ENCODE measurements at regions not wholly inside any gene's neighbourhood (a gene's known extent, or its start where the extent isn't known, plus 50 kb on each side); places are given as distances from the start of the nearest gene placed in this dataset.
"Not testable (repeated sequence)": the region's sequence is repeated elsewhere in the genome, so short reads cannot be mapped to it uniquely, and the experiment has no call there.

DNA sequence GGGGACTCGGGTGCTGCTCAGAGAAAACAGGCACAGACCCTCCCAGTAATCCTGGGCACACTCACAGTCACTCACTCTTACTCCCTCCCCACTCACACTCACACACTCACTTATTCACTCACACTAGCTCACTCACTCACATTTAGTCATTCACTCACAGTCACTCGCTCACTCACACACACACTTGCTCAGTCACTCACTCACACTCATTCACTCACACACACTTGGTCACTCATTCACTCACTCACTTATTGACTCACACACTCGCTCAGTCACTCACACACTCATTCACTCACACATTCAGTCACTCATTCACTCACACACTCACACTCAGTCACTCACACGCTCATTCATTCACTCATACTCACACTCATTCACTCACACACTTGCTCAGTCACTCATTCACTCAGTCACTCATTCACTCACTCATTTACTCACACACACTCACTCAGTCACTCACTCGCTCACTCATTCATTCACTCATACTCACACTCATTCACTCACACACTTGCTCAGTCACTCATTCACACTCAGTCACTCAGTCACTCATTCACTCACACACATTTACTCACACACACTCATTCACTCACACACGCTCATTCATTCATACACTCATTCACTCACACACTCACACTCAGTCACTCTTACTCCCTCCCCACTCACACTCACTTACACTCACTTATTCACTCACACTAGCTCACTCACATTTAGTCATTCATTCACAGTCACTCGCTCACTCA lies 164.2 kb upstream of the C1orf174 start:
- no peak for DNase-seq (ENCODE audit: low read depth, low spot score)

DNA sequence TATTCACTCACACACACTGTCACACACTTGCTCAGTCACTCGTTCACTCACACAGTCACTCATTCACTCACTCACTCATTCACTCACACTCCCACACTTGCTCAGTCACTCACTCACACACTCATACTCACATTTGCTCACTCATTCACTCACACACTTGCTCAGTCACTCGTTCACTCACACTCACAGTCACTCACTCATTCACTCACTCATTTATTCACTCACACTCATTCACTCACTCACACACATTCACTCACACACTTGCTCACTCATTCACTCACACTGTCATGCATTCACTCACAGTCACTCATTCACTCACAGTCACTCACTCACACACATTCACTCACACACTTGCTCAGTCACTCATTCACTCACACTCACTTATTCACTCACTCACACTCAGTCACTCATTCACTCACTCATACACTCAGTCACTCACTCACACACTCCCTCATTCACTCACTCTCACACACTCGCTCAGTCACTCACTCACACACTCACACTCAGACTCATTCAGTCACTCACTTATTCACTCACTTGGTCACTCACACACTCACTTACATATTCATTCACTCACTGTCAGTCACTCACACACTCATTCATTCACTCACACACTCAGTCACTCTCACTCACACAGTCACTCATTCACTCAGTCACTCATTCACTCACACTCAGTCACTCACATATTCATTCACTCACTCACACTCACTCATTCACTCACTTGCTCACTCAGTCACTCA lies 167.0 kb upstream of the C1orf174 start:
- DNase-seq (ENCODE audit: low read depth, low spot score) = no peak

DNA sequence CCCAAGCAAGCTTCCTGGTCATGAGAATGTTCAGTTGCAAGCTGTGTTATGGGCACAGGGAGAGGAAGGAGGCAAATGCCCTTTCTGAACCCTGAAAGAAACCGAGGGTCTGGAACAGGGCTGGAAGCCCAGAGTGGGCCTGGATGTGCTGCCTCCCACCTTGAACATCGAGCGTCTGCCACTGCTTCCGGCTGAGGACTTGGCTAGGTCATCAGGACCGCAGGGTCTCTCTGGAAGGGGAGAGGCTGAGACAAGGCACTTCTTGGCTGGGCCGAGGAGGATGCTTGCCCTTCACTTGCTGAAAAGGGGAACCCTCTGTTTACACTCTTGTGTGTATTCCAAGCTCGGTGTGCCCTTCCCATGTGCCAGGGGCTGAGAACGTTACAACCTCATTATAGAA lies 168.0 kb upstream of the C1orf174 start:
- no peak for DNase-seq (ENCODE audit: low read depth, low spot score)

DNA sequence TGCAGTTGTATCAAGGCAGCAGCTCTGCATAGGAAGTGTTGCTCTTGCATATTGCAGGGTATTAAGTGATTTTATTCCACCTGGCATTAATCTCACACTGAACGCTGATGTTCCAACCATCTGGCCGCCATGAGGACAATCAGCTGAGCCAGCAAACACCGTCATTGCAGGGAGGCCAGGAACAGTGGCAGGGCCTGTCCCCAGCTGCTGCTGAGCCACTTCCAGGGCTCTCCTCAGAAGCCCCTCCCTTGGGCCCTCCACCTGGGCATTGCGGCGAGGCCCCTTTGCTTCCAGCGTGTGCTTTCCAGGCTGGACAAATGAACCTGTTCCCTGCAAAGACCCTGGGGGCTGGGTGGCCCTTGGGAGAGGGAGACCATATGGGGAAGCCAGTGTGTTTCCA lies 171.6 kb upstream of the C1orf174 start:
- no peak for DNase-seq (ENCODE audit: low read depth, low spot score)

DNA sequence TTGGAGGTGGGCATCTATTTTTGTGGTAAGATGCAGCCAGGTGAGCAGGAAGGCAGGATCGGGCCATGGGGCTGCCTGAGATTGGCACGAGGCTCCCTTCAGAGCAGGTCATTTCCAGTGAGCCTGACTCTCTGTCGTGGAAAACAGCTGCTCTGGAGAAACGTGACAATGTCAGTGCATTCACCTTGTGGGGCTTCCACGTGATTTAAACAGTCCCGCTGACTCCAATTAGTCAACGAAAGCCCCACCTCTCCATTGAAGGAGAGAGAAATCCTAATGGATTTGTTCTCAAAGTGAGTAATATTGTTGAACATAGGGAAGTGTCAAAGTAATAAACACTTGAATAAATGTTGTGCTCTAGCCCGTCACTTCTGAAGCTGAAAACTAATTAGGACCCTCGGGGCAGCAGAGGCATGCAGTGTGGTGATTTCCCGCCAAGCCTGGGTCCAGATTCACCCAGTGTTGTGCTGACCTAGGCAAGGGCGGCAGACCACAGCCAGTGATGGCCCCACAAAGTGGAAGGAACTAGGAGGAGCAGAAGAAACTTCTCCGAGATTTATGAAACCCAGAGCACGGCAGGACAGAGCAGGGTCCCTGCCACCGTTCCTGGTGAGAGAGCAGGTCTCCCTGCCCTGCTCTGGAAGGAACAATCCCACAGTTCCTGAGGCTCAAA lies 172.5 kb upstream of the C1orf174 start:
- no peak for DNase-seq (ENCODE audit: low read depth, low spot score)

DNA sequence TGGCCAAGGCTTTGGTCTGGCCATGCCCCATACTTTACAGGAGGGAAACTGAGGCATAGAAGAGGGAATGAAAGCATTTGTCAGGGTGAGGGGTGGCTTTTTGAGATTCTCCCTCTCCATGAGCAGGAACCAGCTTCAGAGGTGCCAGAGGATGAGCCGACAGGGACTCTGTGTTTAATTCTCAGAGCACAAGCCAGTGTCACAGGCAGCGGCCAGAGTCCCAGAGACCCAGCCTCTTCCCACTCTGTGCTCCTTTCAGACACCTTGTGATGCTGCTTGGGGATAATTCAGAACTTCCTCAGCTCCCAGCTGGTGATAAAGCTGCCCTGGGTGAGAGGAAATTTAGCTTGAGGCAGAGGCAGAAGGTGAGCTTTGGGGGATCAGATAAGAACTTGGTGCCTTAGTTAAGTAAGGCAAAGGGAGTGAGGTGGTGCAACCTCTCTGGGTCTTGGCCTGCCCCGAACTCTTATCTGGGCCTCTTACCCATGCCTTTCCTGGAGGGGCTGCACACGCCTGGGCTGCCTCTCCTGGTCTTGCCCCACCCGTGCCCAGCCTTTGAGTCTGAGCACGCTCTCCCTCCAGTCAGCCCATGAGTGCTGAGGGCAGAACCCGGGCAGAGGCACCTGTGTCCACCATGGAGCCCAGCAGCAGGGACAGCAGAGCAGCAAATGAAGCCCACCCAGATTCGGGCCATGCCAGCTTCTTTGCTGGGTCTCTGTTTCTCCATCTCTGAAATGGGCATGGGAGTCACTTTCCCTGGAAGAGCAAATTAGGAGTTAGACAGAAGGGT lies 175.6 kb upstream of the C1orf174 start:
- no peak for DNase-seq (ENCODE audit: low read depth, low spot score)

DNA sequence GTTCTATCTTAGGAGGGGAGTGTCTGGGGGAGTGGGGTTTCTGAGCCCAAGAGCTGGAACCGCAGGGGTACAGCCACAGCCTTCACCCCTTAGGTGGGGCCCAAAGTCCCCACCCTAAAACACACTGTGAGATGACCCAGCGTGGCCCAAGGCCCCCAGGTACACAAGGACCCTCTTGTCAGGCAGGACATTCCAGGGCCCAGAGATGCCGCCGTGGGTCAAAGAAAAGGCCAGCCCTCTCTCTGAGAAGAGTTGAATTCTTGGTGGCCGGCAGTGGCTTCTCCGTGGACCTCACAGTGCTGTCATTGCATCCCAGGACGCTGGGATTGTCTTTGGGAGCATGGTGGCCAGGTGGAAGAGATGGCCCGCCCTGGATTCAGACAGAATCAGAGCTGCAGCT lies 176.3 kb upstream of the C1orf174 start:
- no peak for DNase-seq (ENCODE audit: low read depth, low spot score)

DNA sequence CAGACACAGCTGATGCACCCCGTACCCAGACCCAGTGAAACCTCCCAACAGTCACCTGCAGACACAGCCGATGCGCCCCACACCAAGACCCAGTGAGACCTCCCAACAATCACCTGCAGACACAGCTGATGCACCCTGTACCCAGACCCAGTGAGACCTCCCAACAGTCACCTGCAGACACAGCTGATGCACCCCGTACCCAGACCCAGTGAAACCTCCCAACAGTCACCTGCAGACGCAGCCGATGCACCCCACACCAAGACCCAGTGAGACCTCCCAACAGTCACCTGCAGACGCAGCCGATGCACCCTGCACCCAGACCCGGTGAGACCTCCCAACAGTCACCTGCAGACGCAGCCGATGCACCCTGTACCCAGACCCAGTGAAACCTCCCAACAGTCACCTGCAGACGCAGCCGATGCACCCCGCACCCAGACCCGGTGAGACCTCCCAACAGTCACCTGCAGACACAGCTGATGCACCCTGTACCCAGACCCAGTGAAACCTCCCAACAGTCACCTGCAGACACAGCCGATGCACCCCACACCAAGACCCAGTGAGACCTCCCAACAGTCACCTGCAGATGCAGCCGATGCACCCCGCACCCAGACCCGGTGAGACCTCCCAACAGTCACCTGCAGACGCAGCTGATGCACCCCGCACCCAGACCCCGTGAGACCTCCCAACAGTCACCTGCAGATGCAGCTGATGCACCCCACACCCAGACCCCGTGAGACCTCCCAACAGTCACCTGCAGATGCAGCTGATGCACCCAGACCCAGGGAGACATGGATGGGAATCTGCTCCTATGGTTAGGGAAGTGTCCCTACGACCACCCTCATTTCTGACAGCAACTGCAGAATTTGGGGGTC lies 178.3 kb upstream of the C1orf174 start:
- not testable (repeated sequence) for DNase-seq (ENCODE audit: low read depth, low spot score)

DNA sequence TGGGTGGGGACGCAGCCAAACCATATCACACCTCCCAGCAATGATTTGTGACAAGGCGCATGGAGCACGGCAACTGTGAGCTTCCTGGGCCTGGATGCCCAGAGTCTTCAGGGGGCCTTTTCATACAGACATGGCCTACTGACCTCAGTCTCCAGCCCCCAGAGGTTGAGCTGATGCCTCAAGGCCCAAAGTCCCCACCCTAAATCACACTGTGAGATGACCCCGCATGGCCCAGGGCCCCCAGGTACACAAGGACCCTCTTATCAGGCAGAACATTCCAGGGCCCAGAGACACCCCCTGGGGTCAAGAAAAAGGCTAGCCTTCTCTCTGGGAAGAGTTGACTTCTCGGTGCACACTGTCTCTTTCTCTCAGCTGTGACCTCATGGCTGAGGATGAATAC lies 179.7 kb upstream of the C1orf174 start:
- no peak for DNase-seq (ENCODE audit: low read depth, low spot score)

DNA sequence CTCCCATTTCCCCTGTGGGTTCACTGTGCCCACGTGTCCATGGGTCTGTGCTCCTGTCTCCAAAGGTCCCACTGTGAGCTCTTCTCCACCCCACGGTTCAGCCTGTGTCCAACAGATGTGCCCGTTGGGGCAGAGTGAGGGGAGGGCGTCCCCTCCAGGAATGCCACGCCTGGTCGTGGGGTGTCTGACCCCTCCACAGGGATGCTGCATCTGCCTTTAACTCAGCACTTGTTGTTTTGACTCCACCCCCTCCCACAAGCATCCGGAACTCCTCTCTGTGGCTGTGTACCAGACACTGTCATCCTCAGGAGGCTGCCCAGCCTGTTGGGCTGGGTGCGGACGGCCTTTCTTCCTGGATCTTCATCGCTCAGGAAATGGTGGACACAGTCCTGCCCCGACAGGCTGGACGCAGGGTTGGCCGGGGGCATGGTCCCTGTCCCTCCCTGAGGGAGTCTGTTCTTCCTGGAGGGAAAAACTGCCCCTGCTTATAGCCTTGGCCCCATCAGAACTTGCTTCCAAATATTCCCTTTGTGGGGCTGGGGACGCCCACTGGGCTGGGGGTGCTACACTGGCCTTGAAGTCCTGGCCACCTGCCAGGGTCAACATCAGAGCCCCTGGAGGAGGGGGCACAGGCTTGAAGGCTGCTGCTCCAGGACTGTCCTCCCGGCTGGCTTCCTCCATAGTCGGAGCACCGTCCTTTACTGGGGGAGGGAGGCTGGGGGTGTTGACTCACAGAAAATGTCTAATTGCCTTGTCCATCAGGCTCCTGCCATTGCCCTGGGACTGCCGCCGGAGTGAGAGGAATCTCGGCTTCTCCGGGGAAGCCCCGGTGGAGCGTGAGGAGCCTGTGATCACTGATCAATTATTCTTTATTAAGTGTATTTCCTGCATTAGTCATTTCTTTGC lies 182.0 kb upstream of the C1orf174 start:
- DNase-seq (ENCODE audit: low read depth, low spot score) = no peak

DNA sequence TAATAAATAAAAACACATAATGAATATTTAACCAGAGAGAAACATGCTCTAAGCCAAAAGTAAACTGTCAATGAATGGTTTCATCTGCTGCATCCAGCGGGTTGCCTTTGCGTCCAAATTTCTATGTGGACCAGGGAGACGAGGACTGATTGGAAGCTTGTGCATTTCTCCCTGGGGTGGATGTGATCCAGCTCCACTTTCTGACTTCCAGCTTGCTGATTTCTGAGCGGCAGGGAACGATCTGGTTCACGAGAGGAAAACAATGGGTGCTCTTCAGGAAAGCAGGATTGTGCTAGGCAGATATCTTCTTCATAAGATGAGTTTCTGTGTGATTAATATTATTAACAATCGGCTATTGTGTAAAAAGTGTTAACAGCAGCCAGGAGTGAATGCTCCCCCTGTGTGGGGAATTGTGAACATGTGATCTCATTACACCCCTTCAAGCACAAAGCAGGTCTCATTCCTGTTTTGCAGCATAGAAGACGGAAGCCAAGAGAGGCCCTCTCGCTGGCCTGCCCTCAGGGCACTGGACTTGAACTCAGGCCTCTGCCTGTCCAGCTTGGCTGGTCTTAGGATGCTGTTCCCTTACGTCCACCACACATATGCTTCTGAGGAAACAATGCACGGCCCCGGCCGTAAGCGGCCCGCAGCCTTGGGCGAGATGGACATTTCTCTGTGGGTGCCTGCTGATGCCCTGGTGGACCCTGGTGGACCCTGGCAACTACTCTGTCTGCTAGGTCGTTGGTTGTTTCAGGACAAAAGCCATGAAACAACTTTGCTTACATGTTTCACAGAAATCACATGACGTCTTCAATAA lies 183.4 kb upstream of the C1orf174 start:
- no peak for DNase-seq (ENCODE audit: low read depth, low spot score)

DNA sequence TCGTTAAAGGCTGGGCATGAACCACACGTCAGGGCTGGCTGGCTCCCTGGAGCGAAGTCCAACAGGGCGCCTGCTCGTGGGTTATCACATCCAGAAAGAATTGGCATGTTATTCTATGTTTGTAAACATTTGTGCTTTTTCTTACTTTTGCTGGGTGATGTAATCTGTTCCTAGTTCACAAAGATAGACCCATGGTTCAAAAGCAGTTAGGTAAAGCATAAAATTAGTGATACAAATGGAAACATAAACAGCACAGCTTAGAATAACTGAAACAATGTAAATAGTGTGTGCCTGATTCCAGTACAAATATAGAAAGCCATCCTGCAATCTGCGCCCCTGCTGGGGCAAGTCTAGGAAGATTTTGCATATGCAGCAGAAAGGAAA lies 184.0 kb upstream of the C1orf174 start:
- no peak for DNase-seq (ENCODE audit: low read depth, low spot score)

DNA sequence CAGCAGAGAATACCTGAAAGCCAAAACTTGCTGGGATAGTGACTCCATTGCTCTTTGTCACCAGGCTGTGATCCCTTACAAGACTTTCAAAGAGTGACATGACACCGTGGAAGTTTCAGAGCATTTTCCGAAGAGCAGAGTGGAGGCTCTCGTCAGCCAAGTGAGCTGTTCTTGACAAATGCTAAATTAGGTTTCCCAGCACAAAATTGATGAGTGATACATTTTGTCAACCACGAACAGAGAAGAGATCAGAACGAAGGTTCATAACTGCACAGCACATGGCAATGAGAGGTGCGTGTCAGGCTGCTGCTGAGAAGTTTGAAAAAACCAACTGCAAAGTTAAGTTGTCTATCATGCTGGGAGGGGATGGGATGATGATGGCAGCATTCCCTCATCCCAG lies 184.4 kb upstream of the C1orf174 start:
- DNase-seq (ENCODE audit: low read depth, low spot score) = no peak

DNA sequence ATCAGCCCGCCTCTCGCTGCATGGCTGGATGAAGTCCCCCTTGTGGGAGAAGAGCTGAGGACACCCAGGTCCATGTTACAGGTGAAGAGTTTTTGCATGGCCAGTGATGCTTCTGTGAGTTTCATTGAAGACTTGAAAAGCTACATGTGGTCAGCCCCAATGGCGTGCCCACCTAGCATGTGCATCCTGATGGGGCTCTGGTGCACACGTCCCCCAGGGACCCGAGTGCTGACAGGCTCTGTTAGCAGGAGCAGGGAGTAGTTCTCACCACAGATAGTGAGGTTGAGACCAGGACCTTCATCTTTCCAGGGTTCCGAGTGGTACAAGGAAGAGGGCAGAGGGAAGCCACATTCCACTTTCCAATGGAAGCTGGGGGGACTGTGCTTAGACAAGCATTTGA lies 184.8 kb upstream of the C1orf174 start:
- no peak for DNase-seq (ENCODE audit: low read depth, low spot score)

DNA sequence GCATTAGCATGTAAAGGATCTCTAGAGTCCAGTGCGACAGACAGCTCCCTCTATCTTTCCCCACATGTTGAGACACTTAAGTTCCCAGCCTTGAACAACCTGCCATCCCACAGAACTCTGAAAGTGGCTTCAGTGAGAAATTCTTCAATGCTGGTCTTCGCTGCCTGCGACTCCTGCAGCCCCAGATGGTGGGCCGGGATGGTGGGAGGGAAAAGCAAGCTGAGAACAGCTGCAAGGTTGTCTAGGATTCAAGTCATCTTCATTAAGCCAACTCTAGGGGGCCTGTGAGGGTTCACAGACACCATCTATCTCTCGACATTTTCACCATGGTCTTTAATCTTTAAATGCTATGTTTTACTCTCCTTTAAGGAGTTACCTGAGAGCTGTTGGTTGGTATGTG lies 185.5 kb upstream of the C1orf174 start:
- DNase-seq (ENCODE audit: low read depth, low spot score) = no peak

DNA sequence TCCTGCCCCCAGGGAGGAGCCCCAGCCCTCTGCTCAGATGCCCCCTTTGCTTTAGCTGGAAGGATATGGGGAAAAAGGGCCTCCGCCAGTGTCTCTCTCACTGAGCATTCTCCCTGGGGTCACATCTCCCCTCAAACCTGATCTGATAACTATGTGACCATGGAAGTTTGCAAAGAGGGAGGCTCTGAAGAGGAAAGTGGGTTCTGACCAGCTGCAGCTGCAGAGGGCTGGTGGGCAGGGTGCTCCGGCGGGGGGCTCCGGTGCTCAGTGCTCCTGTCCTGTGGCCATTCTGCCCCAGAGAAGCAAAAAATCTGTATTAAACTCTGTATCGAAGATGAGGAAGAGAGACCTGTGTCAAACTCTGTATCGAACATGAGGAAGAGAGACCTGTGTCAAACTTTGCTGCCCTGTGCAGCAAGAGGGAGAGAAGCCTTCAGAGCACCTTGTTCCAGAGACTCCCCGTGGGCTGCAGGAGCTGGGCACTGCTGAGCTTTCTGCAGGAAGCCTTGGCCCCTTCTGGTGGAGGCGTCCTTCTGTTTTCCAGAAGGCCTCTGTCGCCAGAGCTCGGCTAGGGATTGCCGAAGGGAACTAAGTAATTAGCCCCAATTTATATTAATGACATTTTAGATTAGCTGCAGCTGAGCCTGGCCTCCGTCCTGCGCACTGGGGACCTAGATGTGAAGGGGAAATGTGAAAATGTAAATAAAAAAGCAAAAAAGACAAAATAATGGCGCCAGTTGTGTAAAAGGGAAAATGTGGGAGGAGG lies 186.2 kb upstream of the C1orf174 start:
- no peak for DNase-seq (ENCODE audit: low read depth, low spot score)

DNA sequence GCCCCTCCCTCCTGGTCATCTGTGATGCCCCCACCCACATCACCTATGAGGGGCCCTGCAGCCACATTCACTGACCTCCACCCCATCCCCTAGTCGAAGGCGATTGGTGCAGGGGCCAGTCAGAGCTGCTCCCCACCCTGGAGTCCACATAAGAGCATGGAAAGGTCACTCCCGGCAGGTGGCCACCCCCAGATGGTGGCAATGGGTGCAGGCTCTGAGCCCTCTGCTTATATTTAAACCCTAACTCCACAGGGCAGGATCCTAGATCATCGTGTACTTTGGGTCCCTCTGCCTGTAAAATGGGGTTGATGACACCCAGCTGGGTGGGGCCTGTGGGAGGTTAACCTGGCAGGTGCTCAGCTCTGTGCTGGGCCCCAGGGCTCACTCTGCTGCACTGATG lies 186.8 kb upstream of the C1orf174 start:
- DNase-seq (ENCODE audit: low read depth, low spot score) = no peak

Measured in activated CD4-positive, CD25-positive, alpha-beta regulatory T cell treated with anti-CD3 and anti-CD28 coated beads, Interleukin-2, amount 50 U/mL, for 16 hours (primary cell).